OCI-LY1 (cell line): ENCODE measurements at regions not wholly inside any gene's neighbourhood (a gene's known extent, or its start where the extent isn't known, plus 50 kb on each side); places are given as distances from the start of the nearest gene placed in this dataset.

Source experiments
- CTCF ChIP-seq: fragments of 200-600 bp; sonication (generic), shearing (Covaris generic); IDR thresholded peaks from 2 replicates; pipeline ENCODE4 v1.5.1; 2017; ENCODE audit warnings: mild to moderate bottlenecking, antibody characterized with exemption, low read length, moderate library complexity, mixed read lengths
- EZH2 ChIP-seq: fragments of 200-600 bp; sonication (generic), shearing (Covaris generic); IDR thresholded peaks from 2 replicates; pipeline ENCODE4 v1.8.0; 2017; ENCODE audit warnings: borderline replicate concordance, mixed run types, mild to moderate bottlenecking, antibody characterized with exemption, low read length, moderate library complexity, mixed read lengths

DNA sequence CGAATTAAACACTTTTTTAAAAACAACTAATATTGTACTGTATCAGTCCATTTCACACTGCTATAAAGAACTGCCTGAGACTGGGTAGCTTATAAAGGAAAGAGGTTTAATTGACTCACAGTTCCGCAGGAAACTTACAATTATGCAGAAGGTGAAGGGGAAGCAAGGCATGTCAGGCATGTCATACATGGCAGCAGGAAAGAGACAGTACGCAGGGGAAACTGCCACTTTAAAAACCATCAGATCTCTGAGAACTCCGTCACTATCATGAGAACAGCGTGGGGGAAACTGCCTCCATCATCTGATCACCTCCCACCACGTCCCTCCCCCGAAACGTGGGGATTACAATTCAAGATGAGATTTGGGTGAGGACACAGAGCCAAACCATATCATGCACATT is 162.8 kb upstream of the TPM1 start:
- TF ChIP-seq CTCF, result no peak
- no peak for TF ChIP-seq EZH2
